GM21737 (cell line): ENCODE measurements at regions not wholly inside any gene's neighbourhood (a gene's known extent, or its start where the extent isn't known, plus 50 kb on each side); places are given as distances from the start of the nearest gene placed in this dataset.

Source experiments
- ATAC-seq: cut with Tn5 transposase; IDR thresholded peaks from one replicate; pipeline ENCODE4 v1.9.1; 2021; ENCODE audit warnings: mild to moderate bottlenecking, moderate library complexity; ENCODE audit not compliant: unreplicated experiment

- no peak for ATAC-seq
These were observed 1102.8 kb upstream of the KLHL29 start for GRCh38 chr2:22282220-22282619.

- ATAC-seq = no peak
These were observed 1102.1 kb upstream of the KLHL29 start for GRCh38 chr2:22282916-22283315.

- no peak for ATAC-seq
These were observed 1101.5 kb upstream of the KLHL29 start for GRCh38 chr2:22283436-22283835.

GRCh38 chr2:22290302-22290701, 1094.7 kb upstream of the KLHL29 start:
- no peak for ATAC-seq

- no peak for ATAC-seq
These were observed 1094.0 kb upstream of the KLHL29 start for GRCh38 chr2:22290909-22291473.

- no peak for ATAC-seq
These were observed 1083.8 kb upstream of the KLHL29 start for GRCh38 chr2:22301228-22301627.

- ATAC-seq = no peak
These were observed 1058.7 kb upstream of the KLHL29 start for GRCh38 chr2:22326250-22326649.

GRCh38 chr2:22329211-22330154, 1055.5 kb upstream of the KLHL29 start:
- no peak for ATAC-seq

GRCh38 chr2:22336414-22336813, 1048.6 kb upstream of the KLHL29 start:
- ATAC-seq = no peak

- ATAC-seq = no peak
These were observed 1044.3 kb upstream of the KLHL29 start for GRCh38 chr2:22340716-22341115.

- ATAC-seq = no peak
These were observed 1037.7 kb upstream of the KLHL29 start for GRCh38 chr2:22347306-22347705.

- no peak for ATAC-seq
These were observed 1034.4 kb upstream of the KLHL29 start for GRCh38 chr2:22350621-22351020.

- ATAC-seq = peak; percentile 65
These were observed 1029.1 kb upstream of the KLHL29 start for GRCh38 chr2:22355816-22356433.

GRCh38 chr2:22359071-22359672, 1025.8 kb upstream of the KLHL29 start:
- no peak for ATAC-seq

- no peak for ATAC-seq
These were observed 1024.1 kb upstream of the KLHL29 start for GRCh38 chr2:22360735-22361374.

- no peak for ATAC-seq
These were observed 1023.4 kb upstream of the KLHL29 start for GRCh38 chr2:22361571-22361970.

GRCh38 chr2:22375096-22375495, 1009.9 kb upstream of the KLHL29 start:
- no peak for ATAC-seq

GRCh38 chr2:22377268-22377667, 1007.7 kb upstream of the KLHL29 start:
- ATAC-seq = no peak

GRCh38 chr2:22382479-22383169, 1002.4 kb upstream of the KLHL29 start:
- ATAC-seq = no peak

GRCh38 chr2:22397847-22398246, 987.1 kb upstream of the KLHL29 start:
- ATAC-seq = no peak
